Right renal pelvis (tissue), 4 donors: ENCODE measurements at regions not wholly inside any gene's neighbourhood (a gene's known extent, or its start where the extent isn't known, plus 50 kb on each side); places are given as distances from the start of the nearest gene placed in this dataset.

ENCODE experiments used
- DNase-seq, 4 donors: peaks; one replicate each; pipeline ENCODE4 v3.0.0-alpha.2; 2013; ENCODE audit warnings: low read depth in 4 of 4, low spot score in 3 of 4, missing footprints in 1 of 4

GRCh38 chr3:18010001-18010400 is 267.6 kb upstream of the TBC1D5 start:
- DNase-seq = no peak

- no peak for DNase-seq
These were observed 266.4 kb upstream of the TBC1D5 start for GRCh38 chr3:18008706-18009368.

- no peak for DNase-seq
These were observed 265.5 kb upstream of the TBC1D5 start for GRCh38 chr3:18007980-18008379.

DNA sequence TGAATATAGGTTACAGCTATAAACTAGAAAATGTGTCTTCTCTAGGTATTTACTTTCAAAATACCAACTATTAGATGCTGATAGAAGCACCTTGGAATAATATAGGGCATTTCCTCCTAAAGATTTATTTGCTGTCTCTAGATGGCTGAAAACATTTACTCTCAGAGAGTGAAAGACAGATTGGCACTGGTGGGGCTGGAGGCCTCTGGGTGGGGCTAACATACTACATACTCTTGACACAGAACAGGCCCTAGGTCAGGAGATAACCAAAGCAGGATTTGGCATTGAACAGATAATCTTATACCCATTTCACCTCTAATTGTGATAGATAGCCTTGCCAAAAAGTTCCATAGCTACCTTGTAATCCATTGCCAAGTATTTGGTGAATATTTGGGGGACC is 253.3 kb upstream of the TBC1D5 start:
- DNase-seq = no peak

DNA sequence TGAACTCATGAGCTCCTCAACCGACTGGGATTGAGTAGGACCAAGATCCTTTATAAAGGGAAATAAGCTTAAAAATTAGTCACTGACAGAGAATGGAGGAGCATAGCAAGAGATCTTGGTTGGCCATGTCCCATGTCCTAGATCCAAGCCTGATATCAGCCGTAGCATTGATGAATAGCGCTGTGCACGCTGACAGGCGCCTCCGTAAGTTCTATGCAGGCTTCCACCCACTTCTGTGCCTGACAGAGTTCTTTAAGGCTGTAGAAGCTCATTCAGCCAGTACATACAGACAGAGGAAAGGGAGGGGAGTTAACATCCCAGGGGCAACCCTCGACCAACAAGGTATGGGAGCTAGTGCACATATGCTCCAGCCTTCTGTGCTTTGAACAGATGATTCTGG is 251.7 kb upstream of the TBC1D5 start:
- no peak for DNase-seq

GRCh38 chr3:17990390-17990789 is 248.0 kb upstream of the TBC1D5 start:
- no peak for DNase-seq

GRCh38 chr3:17986348-17986816 is 244.0 kb upstream of the TBC1D5 start:
- no peak for DNase-seq

- no peak for DNase-seq
These were observed 243.4 kb upstream of the TBC1D5 start for GRCh38 chr3:17985658-17986347.

GRCh38 chr3:17983106-17983505 is 240.7 kb upstream of the TBC1D5 start:
- DNase-seq = no peak

- no peak for DNase-seq
These were observed 239.9 kb upstream of the TBC1D5 start for GRCh38 chr3:17982211-17982880.

DNA sequence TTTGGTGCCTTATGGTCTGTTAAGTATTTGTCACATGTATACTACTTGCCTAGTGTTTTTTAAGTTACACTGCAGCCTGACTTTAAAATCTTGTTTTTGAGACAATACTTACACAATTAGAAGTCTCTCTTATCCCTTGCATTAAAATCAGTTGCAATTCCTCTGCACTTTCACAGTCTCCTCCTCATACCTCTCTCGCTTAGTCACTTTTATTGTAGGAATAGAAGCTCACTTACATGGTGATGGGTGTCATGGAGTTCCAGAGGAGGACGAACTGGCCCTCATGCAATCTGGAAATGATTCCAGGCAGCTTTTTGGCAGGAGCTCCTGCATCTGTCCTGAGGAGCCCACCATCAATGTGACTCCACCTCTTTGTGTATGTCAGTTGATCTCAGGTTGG is 238.4 kb upstream of the TBC1D5 start:
- no peak for DNase-seq

- DNase-seq = no peak
These were observed 237.5 kb upstream of the TBC1D5 start for GRCh38 chr3:17979911-17980310.

DNA sequence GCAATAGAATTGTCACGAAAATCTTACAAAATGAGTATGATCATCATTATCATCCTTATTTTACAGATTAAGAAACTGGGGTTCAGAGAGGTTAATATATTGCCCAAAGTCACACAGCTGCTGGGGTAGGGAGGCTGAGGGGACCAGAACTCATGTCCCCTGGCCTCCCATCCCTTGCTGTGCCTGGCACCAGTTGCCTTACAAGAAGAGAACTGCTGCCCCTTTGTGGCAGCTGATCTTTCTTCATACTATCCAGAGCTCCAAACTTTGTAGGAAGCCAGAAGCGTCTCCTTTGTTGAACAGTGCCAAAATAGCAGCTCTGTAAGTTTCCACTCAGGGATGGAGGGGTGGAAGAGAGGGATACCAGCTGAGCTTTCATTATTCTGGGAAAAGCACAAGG is 236.8 kb upstream of the TBC1D5 start:
- DNase-seq = no peak

- DNase-seq = no peak
These were observed 231.9 kb upstream of the TBC1D5 start for GRCh38 chr3:17974206-17974841.

DNA sequence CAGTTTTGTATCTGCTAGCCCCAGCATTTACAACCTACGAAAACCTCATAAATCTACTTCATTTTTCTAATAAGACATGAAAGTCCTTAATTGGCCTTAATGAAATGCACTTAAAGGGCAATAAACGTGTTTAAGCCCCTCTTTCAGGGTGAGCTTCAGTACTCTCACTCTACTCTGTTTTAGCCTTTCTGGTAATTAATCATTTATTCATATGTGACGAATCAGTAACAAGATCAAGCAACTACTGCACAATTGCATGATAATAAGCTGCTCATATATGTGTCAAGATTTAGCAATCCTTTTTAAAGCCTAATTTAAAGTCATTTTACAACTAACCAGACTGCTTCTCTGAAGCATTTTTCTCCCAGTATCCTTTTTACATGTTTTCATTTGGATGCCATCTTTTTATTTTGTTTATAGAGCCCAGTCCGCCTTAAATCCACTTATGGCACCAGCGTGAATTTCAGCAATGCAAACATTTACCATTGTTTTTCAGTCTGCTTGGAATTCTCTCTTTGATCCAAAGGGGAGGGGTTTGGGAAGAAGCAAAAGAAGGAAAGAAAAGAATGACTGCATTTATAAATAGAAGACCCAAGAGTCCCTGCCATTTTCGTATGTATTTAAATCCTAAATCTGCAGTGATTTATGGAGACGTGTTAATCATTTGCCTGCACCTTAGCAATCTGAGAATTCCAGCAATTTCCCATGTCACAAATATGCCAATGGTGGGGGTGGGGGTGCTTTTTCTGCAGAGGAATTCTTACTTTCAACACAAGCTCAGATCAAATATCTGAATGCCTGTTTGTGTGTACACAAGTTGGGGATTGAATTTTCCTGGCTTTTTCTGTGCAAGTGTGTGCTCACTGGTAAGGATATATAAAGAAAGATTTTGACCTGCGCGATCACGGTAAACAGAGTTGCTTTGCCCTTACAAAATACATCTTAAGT is 230.8 kb upstream of the TBC1D5 start:
- DNase-seq = peak in 1 of 4 donors; percentile 36

DNA sequence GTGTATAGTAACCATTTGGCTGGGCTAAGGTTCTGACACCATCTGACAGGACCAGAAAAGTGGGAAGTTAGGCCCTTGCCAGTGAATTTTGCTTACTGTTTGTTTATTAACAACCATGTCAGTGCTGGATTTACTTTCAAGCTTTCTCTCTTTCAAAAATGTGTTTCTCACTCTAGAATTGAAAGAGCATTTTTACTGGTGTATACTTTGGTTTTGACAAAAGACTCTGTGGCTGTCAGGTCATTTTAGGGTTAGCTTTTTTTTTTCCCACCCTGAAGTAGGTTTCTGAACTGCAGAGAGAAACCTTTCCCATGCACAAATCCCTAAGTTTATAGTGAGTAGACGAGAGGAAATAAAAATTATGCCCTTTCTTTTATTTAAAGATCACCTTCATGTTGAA is 230.0 kb upstream of the TBC1D5 start:
- no peak for DNase-seq

- DNase-seq = no peak
These were observed 229.6 kb upstream of the TBC1D5 start for GRCh38 chr3:17972030-17972429.

DNA sequence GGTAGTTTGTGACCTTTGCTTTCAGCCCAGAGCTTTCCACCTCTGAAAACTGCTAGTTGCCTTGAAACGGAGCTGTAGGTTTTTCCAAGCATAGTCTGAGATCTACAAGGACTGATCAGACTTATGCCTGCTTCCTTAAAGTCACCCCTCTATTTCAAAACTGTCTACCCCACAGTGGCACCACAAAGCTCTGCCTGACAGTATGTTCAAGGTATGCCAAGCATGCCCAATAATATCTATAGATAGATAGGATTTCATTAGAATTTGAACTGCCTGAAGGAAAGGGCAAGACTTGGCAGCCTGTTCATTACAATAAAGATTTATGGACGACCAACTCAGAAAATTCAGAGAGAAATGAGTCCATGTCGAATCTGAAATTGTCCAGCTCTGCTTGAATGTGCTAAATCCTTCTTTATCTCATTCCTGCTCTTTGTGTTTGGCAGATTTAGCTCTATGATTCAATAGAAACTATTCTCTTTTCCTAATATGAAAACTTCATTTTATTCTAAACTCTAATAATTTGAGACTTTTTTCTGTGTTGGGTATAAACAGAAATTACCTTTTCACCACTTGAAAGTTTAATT is 227.6 kb upstream of the TBC1D5 start:
- DNase-seq = no peak

- no peak for DNase-seq
These were observed 226.8 kb upstream of the TBC1D5 start for GRCh38 chr3:17969244-17969643.
